ENCODE measurements at regions not wholly inside any gene's neighbourhood (a gene's known extent, or its start where the extent isn't known, plus 50 kb on each side); places are given as distances from the start of the nearest gene placed in this dataset.

GRCh38 chr1:172754609-172755008 is 95.7 kb downstream of the FASLG start:
- TF ChIP-seq BHLHE40 (IDR thresholded peaks at IDR 0.05; ENCODE audit: borderline replicate concordance) (no peak), HDGF (IDR thresholded peaks at IDR 0.05; ENCODE audit: borderline replicate concordance) (no peak), LEF1 (IDR thresholded peaks at IDR 0.05; ENCODE audit: borderline replicate concordance) (no peak)

All from HEK293T (cell line).